VCaP (cell line): ENCODE measurements at regions not wholly inside any gene's neighbourhood (a gene's known extent, or its start where the extent isn't known, plus 50 kb on each side); places are given as distances from the start of the nearest gene placed in this dataset.

Experiments
- H3K27ac ChIP-seq: fragments of 450-650 bp; 2 replicates; pipeline ENCODE4 v1.5.1; 2017
- CTCF ChIP-seq: fragments of 450-650 bp; conservative IDR thresholded peaks from 2 replicates; pipeline ENCODE4 v1.5.1; 2017; ENCODE audit warnings: mild to moderate bottlenecking, moderate library complexity

- TF ChIP-seq CTCF = no peak
- H3K27ac ChIP-seq = peak overlapping the region; percentile 38; the same call in 1 of the 2 replicates
Measured at GRCh38 chr2:15763822-15764682, 172.4 kb downstream of the DDX1 start.

- H3K27ac ChIP-seq = peak overlapping the region; percentile 38; the same call in 1 of the 2 replicates
- TF ChIP-seq CTCF = no peak
Measured at GRCh38 chr2:15764683-15765011, 173.0 kb downstream of the DDX1 start.

- TF ChIP-seq CTCF = no peak
- peak overlapping the region; percentile 38; the same call in 1 of the 2 replicates for H3K27ac ChIP-seq
Measured at GRCh38 chr2:15765211-15765610, 173.5 kb downstream of the DDX1 start.

GRCh38 chr2:15765686-15766302, 174.1 kb downstream of the DDX1 start:
- TF ChIP-seq CTCF = no peak

GRCh38 chr2:15766303-15766861, 174.0 kb upstream of the MYCN start:
- no peak for TF ChIP-seq CTCF
- H3K27ac ChIP-seq = peak overlapping the region; percentile 38; the same call in 1 of the 2 replicates

More at GRCh38 chr2:15765686-15766302, 174.1 kb downstream of the DDX1 start:
- peak overlapping the region; percentile 38; the same call in 1 of the 2 replicates for H3K27ac ChIP-seq

- TF ChIP-seq CTCF = no peak
- H3K27ac ChIP-seq = no peak overlapping the region; the same call in 1 of the 2 replicates
Measured at GRCh38 chr2:15766911-15767597, 173.3 kb upstream of the MYCN start.

- no peak overlapping the region for H3K27ac ChIP-seq
- TF ChIP-seq CTCF = no peak
Measured at GRCh38 chr2:15767679-15768078, 172.7 kb upstream of the MYCN start.
